ENCODE measurements at regions not wholly inside any gene's neighbourhood (a gene's known extent, or its start where the extent isn't known, plus 50 kb on each side); places are given as distances from the start of the nearest gene placed in this dataset.

GRCh38 chr3:151560738-151561137 lies 99.9 kb upstream of the IGSF10 start (continued):
- TF ChIP-seq ZNF512 (tag; IDR thresholded peaks at IDR 0.05) (no peak), ZNF175 (CRISPR knock-in tag; IDR thresholded peaks at IDR 0.05; ENCODE audit: low read depth) (no peak), ZBTB34 (CRISPR knock-in tag; IDR thresholded peaks at IDR 0.05) (no peak), HIVEP1 (CRISPR knock-in tag; IDR thresholded peaks at IDR 0.05) (no peak), HDAC6 (IDR thresholded peaks at IDR 0.05; ENCODE audit: low read depth, low read length) (no peak), RBFOX2 (IDR thresholded peaks at IDR 0.05; ENCODE audit: low read depth, low read length) (no peak)

DNA sequence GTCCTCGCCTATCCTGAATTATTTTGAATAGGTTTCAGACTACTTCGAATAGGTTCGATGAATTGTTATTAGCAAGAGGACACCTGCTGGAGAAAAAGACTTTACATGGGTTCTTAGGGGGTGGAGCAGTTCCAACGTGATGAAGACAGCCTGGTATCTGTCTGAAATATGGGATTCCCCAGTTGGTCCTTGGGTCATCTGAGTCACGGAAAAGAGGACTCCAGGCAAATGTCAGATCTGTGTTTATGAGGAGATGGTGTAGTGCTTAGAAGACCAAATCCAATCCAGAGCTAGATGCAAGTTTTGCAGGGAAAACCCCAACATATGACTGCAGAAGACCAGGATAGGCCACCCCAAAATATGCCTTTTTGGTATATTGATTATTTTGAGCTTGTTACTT lies 98.9 kb upstream of the IGSF10 start:
- no peak overlapping the region for H3K9ac ChIP-seq (ENCODE audit: insufficient read depth in 1 of 2, low read depth in 2 of 2, low read length in 2 of 2)
- DNase-seq (ENCODE audit: extremely low read depth in 1 of 4, low spot score in 3 of 4) (no peak), ATAC-seq (no peak), FAIRE-seq (no peak)
- H4K20me1 ChIP-seq (replicated peaks; ENCODE audit: control insufficient read depth, insufficient read depth, low read length), result no peaks in the 10 kb centered on the region
- H3K79me2 ChIP-seq (ENCODE audit: control insufficient read depth, insufficient read depth, low read length), result no peaks in the 10 kb centered on the region
- WGBS (ENCODE audit: insufficient coverage, low coverage, missing lambda C conversion rate), result 22% methylated on average over 5 of the region's 5 CpGs
- H3K27ac ChIP-seq (ENCODE audit: extremely low read depth, low read depth, low read length), result no peak overlapping the region
- BruUV-seq (replicated peaks), result no TSS peak
- H3K4me2 ChIP-seq (ENCODE audit: insufficient read depth, low read length), result no peak overlapping the region
- no peak overlapping the region for H2AFZ ChIP-seq (ENCODE audit: low read depth, low read length)
- ChIA-PET CTCF (ENCODE audit: low intra/inter-chr PET ratio) (no interaction called here), POLR2A (no interaction called here)
- H3K4me3 ChIP-seq, result no peak overlapping the region
- H3K9me3 ChIP-seq (replicated peaks; ENCODE audit: control insufficient read depth, insufficient read depth, low read depth, low read length), result no peaks in the 10 kb centered on the region
- no peaks in the 10 kb centered on the region for H3K4me1 ChIP-seq (replicated peaks in 1 of 2; ENCODE audit: control insufficient read depth in 2 of 2, insufficient read depth in 2 of 2, low read length in 2 of 2)
- intact Hi-C loops (cut with micrococcal nuclease), result no loop called here
- no peaks in the 10 kb centered on the region for H3K36me3 ChIP-seq (ENCODE audit: control insufficient read depth, insufficient read depth, low read length)
- no peaks in the 10 kb centered on the region for H3K9me1 ChIP-seq (ENCODE audit: control insufficient read depth, insufficient read depth, low read length)
- H3K27me3 ChIP-seq (ENCODE audit: control insufficient read depth in 2 of 2, insufficient read depth in 2 of 2, low read length in 2 of 2), result no peaks in the 10 kb centered on the region
- in situ Hi-C loops (cut with MboI), result no loop called here
- TF ChIP-seq, protein P1, sequence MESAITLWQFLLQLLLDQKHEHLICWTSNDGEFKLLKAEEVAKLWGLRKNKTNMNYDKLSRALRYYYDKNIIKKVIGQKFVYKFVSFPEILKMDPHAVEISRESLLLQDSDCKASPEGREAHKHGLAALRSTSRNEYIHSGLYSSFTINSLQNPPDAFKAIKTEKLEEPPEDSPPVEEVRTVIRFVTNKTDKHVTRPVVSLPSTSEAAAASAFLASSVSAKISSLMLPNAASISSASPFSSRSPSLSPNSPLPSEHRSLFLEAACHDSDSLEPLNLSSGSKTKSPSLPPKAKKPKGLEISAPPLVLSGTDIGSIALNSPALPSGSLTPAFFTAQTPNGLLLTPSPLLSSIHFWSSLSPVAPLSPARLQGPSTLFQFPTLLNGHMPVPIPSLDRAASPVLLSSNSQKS (CRISPR knock-in tag; IDR thresholded peaks at IDR 0.05), result no peak
- no peak for TF ChIP-seq SIN3B (IDR thresholded peaks at IDR 0.05; ENCODE audit: low read depth)
- TF ChIP-seq ZNF239 (CRISPR knock-in tag; IDR thresholded peaks at IDR 0.05), result no peak
- no peak for TF ChIP-seq TEAD4 (IDR thresholded peaks at IDR 0.05; ENCODE audit: low read length)
- no peak for TF ChIP-seq TEAD4 (CRISPR knock-in tag; IDR thresholded peaks at IDR 0.05; ENCODE audit: borderline replicate concordance)
- no peak for TF ChIP-seq SLC30A9 (CRISPR knock-in tag; IDR thresholded peaks at IDR 0.05)
- no peak for TF ChIP-seq KAT7 (CRISPR knock-in tag; IDR thresholded peaks at IDR 0.05; ENCODE audit: borderline replicate concordance)
- TF ChIP-seq YY1 (IDR thresholded peaks at IDR 0.05; ENCODE audit: borderline replicate concordance in 1 of 3, control insufficient read depth in 1 of 3, extremely low read depth in 1 of 3, insufficient read depth in 3 of 3, insufficient read length in 1 of 3, insufficient replicate concordance in 2 of 3, low read depth in 1 of 3, low read length in 2 of 3), result no peak
- no peak for TF ChIP-seq ZNF12 (CRISPR knock-in tag; IDR thresholded peaks at IDR 0.05)
- TF ChIP-seq TCF3 (CRISPR knock-in tag; IDR thresholded peaks at IDR 0.05), result no peak
- no peak for TF ChIP-seq ZNF324 (CRISPR knock-in tag; IDR thresholded peaks at IDR 0.05)
- TF ChIP-seq SAFB2 (IDR thresholded peaks at IDR 0.05; ENCODE audit: borderline replicate concordance, low read depth, low read length, severe bottlenecking), result no peak
- no peak for TF ChIP-seq FOXP1 (CRISPR knock-in tag; IDR thresholded peaks at IDR 0.05)
- TF ChIP-seq IRF2 (CRISPR knock-in tag; IDR thresholded peaks at IDR 0.05), result no peak
